ENCODE measurements at regions not wholly inside any gene's neighbourhood (a gene's known extent, or its start where the extent isn't known, plus 50 kb on each side); places are given as distances from the start of the nearest gene placed in this dataset.

DNA sequence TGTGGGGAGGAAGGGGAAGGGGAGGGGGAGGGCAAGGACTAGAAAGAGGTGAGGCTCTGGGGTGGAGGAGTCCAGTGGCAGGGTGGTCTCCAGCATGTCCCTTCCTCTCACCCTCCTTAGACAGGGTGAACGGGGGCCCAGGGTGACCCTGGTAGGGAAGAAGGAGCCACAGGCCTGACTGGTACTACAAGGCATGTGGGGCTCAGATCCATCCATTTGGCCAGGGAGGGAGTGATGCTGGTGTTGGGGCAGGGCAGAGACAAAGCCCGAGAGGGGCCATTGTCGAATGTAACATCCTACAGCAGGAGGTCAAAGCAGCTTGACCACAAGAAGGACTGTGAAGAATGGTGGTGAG lies 69.0 kb upstream of the SHISAL1 start:
- Histone ChIP-seq H3K27me3 (ENCODE audit: insufficient read depth, low read length) (0 out of 2 replicates have a peak, but pooled peaks cover 3% of the 10 kb centered on the region), H3K79me2 (ENCODE audit: insufficient read depth, low read length) (no peaks in the 10 kb centered on the region), H3K4me3 (replicated peaks in 1 of 2; ENCODE audit: low read depth in 1 of 2, low read length in 2 of 2) (no peak overlapping the region), H3K27ac (ENCODE audit: low read depth, low read length) (no peak overlapping the region), H3K9ac (ENCODE audit: low read length) (no peak overlapping the region), H3K4me2 (ENCODE audit: low read length) (no peak overlapping the region), H2AFZ (ENCODE audit: low read depth, low read length, poor library complexity, severe bottlenecking) (no peak overlapping the region), H3K4me1 (ENCODE audit: control insufficient read depth in 1 of 2, insufficient read depth in 2 of 2, low read length in 2 of 2) (no peaks in the 10 kb centered on the region), H4K20me1 (ENCODE audit: insufficient read depth) (no peaks in the 10 kb centered on the region), H3K9me2 (ENCODE audit: insufficient read depth) (no peaks in the 10 kb centered on the region), H3K36me3 (ENCODE audit: control insufficient read depth in 1 of 2, insufficient read depth in 2 of 2, low read length in 2 of 2) (no peaks in the 10 kb centered on the region), H3K9me3 (ENCODE audit: control insufficient read depth in 1 of 2, insufficient read depth in 1 of 2, low read depth in 1 of 2, low read length in 2 of 2) (0 out of 4 replicates have a peak, but pooled peaks cover 0 to 12% of the 10 kb centered on the region in 2 experiments)
- intact Hi-C loops (cut with micrococcal nuclease): no loop called here
- ChIA-PET RAD21 (ENCODE audit: low non-redundant PET in 1 of 2, low total read pairs in 2 of 2, uncharacterized antibody in 2 of 2, unreplicated experiment in 2 of 2) (no interaction called here), CTCF (no interaction called here), POLR2A (no interaction called here)
- TF ChIP-seq SRF (IDR thresholded peaks at IDR 0.05; ENCODE audit: low read depth) (no peak), ZFX (IDR thresholded peaks at IDR 0.05) (no peak), CBX3 (IDR thresholded peaks at IDR 0.05; ENCODE audit: low read depth) (no peak), SP1 (IDR thresholded peaks at IDR 0.05; ENCODE audit: low read depth) (no peak), CEBPB (IDR thresholded peaks at IDR 0.05; ENCODE audit: low read depth) (no peak), RAD21 (IDR thresholded peaks at IDR 0.05; ENCODE audit: low read depth) (no peak), YY1 (IDR thresholded peaks at IDR 0.05; ENCODE audit: extremely low read depth, insufficient replicate concordance, low read depth, low read length) (no peak), FOSL1 (IDR thresholded peaks at IDR 0.05; ENCODE audit: low read depth) (no peak), EZH2phosphoT487 (IDR thresholded peaks at IDR 0.05; ENCODE audit: borderline replicate concordance) (no peak), ZNF274 (IDR thresholded peaks at IDR 0.05; ENCODE audit: low read depth, low read length) (no peak), POLR2AphosphoS5 (IDR thresholded peaks at IDR 0.05; ENCODE audit: low read depth, low read length) (no peak), ELF1 (IDR thresholded peaks at IDR 0.05; ENCODE audit: borderline replicate concordance, low read depth) (no peak), TCF7L2 (IDR thresholded peaks at IDR 0.05; ENCODE audit: borderline replicate concordance, extremely low read depth, insufficient read depth, insufficient read length) (no peak), JUND (IDR thresholded peaks at IDR 0.05) (no peak)
- TF ChIP-seq, protein P1, sequence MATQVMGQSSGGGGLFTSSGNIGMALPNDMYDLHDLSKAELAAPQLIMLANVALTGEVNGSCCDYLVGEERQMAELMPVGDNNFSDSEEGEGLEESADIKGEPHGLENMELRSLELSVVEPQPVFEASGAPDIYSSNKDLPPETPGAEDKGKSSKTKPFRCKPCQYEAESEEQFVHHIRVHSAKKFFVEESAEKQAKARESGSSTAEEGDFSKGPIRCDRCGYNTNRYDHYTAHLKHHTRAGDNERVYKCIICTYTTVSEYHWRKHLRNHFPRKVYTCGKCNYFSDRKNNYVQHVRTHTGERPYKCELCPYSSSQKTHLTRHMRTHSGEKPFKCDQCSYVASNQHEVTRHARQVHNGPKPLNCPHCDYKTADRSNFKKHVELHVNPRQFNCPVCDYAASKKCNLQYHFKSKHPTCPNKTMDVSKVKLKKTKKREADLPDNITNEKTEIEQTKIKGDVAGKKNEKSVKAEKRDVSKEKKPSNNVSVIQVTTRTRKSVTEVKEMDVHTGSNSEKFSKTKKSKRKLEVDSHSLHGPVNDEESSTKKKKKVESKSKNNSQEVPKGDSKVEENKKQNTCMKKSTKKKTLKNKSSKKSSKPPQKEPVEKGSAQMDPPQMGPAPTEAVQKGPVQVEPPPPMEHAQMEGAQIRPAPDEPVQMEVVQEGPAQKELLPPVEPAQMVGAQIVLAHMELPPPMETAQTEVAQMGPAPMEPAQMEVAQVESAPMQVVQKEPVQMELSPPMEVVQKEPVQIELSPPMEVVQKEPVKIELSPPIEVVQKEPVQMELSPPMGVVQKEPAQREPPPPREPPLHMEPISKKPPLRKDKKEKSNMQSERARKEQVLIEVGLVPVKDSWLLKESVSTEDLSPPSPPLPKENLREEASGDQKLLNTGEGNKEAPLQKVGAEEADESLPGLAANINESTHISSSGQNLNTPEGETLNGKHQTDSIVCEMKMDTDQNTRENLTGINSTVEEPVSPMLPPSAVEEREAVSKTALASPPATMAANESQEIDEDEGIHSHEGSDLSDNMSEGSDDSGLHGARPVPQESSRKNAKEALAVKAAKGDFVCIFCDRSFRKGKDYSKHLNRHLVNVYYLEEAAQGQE (IDR thresholded peaks at IDR 0.05; ENCODE audit: low read depth): no peak
- TF ChIP-seq, protein P2, sequence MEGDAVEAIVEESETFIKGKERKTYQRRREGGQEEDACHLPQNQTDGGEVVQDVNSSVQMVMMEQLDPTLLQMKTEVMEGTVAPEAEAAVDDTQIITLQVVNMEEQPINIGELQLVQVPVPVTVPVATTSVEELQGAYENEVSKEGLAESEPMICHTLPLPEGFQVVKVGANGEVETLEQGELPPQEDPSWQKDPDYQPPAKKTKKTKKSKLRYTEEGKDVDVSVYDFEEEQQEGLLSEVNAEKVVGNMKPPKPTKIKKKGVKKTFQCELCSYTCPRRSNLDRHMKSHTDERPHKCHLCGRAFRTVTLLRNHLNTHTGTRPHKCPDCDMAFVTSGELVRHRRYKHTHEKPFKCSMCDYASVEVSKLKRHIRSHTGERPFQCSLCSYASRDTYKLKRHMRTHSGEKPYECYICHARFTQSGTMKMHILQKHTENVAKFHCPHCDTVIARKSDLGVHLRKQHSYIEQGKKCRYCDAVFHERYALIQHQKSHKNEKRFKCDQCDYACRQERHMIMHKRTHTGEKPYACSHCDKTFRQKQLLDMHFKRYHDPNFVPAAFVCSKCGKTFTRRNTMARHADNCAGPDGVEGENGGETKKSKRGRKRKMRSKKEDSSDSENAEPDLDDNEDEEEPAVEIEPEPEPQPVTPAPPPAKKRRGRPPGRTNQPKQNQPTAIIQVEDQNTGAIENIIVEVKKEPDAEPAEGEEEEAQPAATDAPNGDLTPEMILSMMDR (IDR thresholded peaks at IDR 0.05 in 2 of 3, conservative IDR thresholded peaks at IDR 0.05 in 1 of 3; ENCODE audit: borderline replicate concordance in 1 of 3, insufficient read depth in 1 of 3, low read depth in 2 of 3, low read length in 2 of 3): no peak
- TF ChIP-seq, protein P3, sequence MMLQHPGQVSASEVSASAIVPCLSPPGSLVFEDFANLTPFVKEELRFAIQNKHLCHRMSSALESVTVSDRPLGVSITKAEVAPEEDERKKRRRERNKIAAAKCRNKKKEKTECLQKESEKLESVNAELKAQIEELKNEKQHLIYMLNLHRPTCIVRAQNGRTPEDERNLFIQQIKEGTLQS (IDR thresholded peaks at IDR 0.05): no peak
- DNase-seq (ENCODE audit: low read depth, low spot score) (no peak), ATAC-seq (no peak)
- BruUV-seq (replicated peaks): no TSS peak

Data from HCT116 (cell line).